ENCODE measurements at regions not wholly inside any gene's neighbourhood (a gene's known extent, or its start where the extent isn't known, plus 50 kb on each side); places are given as distances from the start of the nearest gene placed in this dataset.
"Not testable (repeated sequence)": the region's sequence is repeated elsewhere in the genome, so short reads cannot be mapped to it uniquely, and the experiment has no call there.

GRCh38 chr15:89019436-89019835 lies 68.8 kb upstream of the ABHD2 start:
- TF ChIP-seq CTCF (conservative IDR thresholded peaks at IDR 0.05) (no peak), ZFX (IDR thresholded peaks at IDR 0.05) (no peak)
- peak overlapping the region; percentile 37 for H3K27ac ChIP-seq

GRCh38 chr15:89021224-89021623 lies 67.0 kb upstream of the ABHD2 start:
- no peak overlapping the region for H3K27ac ChIP-seq
- no peak for TF ChIP-seq ZFX (IDR thresholded peaks at IDR 0.05)

GRCh38 chr15:89021886-89022285 lies 66.4 kb upstream of the ABHD2 start:
- not testable (repeated sequence) for H3K27ac ChIP-seq

GRCh38 chr15:89023311-89023961 lies 64.8 kb upstream of the ABHD2 start:
- no peak overlapping the region for H3K27ac ChIP-seq
- TF ChIP-seq ZFX (IDR thresholded peaks at IDR 0.05) (no peak), CTCF (conservative IDR thresholded peaks at IDR 0.05) (no peak)

- H3K27ac ChIP-seq, result no peak overlapping the region
- TF ChIP-seq CTCF (conservative IDR thresholded peaks at IDR 0.05), result no peak
- TF ChIP-seq ZFX (IDR thresholded peaks at IDR 0.05), result no peak
Observed at GRCh38 chr15:89024418-89024817, 63.8 kb upstream of the ABHD2 start.

- TF ChIP-seq ZFX (IDR thresholded peaks at IDR 0.05) (no peak), CTCF (conservative IDR thresholded peaks at IDR 0.05) (no peak)
- H3K27ac ChIP-seq, result no peak overlapping the region
Observed at GRCh38 chr15:89026167-89026566, 62.1 kb upstream of the ABHD2 start.

- H3K27ac ChIP-seq, result no peak overlapping the region
- no peak for TF ChIP-seq CTCF (conservative IDR thresholded peaks at IDR 0.05)
- TF ChIP-seq ZFX (IDR thresholded peaks at IDR 0.05), result no peak
Observed at GRCh38 chr15:89028036-89028435, 60.2 kb upstream of the ABHD2 start.

- no peak overlapping the region for H3K27ac ChIP-seq
- TF ChIP-seq ZFX (IDR thresholded peaks at IDR 0.05), result no peak
- TF ChIP-seq CTCF (conservative IDR thresholded peaks at IDR 0.05), result no peak
Observed at GRCh38 chr15:89030311-89030710, 57.9 kb upstream of the ABHD2 start.

- H3K27ac ChIP-seq, result not testable (repeated sequence)
Observed at GRCh38 chr15:89031637-89032285, 56.5 kb upstream of the ABHD2 start.
